ENCODE measurements at regions not wholly inside any gene's neighbourhood (a gene's known extent, or its start where the extent isn't known, plus 50 kb on each side); places are given as distances from the start of the nearest gene placed in this dataset.
"Not testable (repeated sequence)": the region's sequence is repeated elsewhere in the genome, so short reads cannot be mapped to it uniquely, and the experiment has no call there.

DNA sequence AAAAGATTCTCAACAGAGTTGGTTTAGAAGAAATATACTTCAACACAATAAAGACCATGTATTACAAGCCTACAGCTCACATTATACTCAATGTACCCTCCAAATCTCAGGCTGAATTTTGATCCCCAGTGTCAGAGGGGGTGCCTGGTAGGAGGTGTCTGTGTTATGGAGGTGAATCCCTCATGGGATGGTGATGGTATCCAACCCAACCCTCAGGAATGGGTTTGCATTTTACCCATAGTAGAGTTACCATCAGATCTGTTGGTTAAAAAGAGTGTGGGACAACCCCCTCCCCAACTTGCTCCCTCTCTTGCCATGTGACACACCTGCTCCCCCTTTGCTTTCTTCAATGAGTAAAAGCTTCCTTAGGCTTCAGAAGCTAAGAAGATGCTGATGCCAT lies 205.5 kb downstream of the POTEM start:
- DNase-seq = not testable (repeated sequence)

DNA sequence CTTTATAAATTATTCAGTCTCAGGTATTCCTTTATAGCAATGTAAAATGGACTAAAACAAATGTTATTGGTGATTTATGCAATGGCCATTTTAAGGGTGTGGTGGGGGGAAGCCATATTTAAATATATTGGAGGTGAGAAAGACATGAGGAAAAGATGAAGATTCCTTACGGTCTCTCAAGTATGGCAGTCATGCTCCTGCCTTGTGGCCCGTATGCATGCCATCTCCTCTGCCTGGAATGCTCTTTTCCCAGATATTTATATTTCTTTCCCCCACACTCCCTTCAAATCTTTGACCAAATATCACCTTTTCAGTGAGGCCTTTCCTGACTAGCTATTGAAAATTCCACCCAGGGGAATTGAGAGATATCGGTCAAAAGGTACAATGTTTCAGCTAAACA lies 206.0 kb downstream of the POTEM start:
- not testable (repeated sequence) for DNase-seq

- not testable (repeated sequence) for DNase-seq
These were observed 210.2 kb downstream of the POTEM start for GRCh38 chr14:19177435-19177834.

GRCh38 chr14:19180297-19180696 lies 213.1 kb downstream of the POTEM start:
- not testable (repeated sequence) for DNase-seq

DNA sequence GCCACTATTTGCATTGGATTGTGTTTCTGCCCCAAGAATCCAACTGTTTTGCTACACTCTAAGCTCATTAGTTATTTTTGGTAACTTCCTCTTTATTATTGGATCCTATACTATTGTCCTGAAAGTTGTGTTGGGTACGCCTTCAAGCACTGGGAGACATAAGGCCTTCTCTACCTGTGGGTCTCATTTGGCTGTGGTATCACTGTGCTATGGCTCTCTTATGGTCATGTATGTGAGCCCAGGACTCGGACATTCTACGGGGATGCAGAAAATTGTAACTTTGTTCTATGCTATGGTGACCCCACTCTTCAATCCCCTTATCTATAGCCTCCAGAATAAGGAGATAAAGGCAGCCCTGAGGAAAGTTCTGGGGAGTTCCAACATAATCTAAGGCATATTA lies 213.6 kb downstream of the POTEM start:
- not testable (repeated sequence) for DNase-seq

GRCh38 chr14:19195146-19195545 lies 227.9 kb downstream of the POTEM start:
- not testable (repeated sequence) for DNase-seq

DNA sequence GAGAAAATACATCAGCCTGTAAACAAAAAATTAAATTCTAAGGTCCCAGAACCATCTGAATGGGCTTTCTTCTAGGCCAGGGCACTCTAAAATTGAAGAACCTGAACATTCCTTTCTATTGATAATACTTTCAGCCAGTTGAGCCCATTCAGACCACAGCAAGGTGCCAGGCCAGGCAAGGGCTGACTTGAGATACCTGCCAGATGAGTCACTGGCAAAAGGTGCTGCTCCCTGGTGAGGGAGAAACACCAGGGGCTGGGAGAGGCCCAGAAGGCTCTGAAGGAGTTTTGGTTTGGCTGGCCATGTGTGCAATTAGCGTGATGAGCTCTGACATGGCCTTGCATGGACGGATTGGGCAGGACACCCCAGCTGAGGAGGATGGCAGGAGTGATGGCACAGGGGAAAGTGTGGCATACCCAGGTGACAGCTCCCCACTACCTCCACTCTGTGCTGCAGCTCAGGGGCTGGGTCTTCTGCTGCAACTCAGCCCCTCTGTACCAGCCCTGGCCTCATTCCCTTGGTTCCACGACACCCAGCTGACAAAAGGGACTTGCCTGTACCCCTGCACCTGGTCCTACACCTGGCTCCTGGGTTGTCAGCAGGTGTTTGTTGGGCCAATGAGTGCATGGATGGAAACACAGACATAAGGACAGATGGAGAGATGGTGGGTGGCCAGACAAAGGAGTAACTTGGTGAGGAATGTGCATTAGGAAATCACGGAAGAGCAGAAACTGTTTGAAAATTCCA lies 230.4 kb downstream of the POTEM start:
- not testable (repeated sequence) for DNase-seq

- not testable (repeated sequence) for DNase-seq
These were observed 231.1 kb downstream of the POTEM start for GRCh38 chr14:19198341-19198740.

DNA sequence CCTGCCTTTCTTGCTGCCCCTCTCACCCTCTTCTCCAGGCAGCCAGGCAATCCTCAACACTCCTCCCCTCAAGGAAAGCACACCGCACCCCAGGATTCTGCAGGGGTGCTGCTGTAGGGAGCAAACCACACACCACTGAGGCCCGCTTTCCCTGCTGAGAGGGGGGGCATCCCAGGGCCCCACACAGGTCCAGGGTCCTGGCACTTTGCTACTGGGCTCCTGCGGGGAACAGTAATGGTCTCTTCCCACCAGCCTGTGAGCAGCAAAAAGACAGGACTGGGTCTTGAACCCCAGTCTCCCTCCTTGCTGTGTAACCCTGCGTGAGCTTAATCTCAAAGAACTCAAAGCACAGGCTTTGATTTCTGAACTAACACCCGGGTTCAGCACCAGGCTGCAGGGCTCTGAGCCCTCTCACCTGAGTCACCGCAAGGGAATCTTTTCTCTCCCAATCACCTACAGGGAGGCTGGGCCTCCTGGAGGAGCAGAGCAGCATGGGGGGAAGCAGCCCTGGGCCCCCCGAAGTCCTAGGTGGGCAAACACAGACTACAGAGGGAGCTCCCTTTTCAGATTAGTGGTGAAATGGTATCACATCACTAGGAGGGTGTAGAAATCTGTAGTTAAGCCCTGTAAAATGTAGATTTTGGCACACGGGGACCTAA lies 232.6 kb downstream of the POTEG start:
- not testable (repeated sequence) for DNase-seq

- DNase-seq = not testable (repeated sequence)
These were observed 232.1 kb downstream of the POTEG start for GRCh38 chr14:19202053-19202442.

DNA sequence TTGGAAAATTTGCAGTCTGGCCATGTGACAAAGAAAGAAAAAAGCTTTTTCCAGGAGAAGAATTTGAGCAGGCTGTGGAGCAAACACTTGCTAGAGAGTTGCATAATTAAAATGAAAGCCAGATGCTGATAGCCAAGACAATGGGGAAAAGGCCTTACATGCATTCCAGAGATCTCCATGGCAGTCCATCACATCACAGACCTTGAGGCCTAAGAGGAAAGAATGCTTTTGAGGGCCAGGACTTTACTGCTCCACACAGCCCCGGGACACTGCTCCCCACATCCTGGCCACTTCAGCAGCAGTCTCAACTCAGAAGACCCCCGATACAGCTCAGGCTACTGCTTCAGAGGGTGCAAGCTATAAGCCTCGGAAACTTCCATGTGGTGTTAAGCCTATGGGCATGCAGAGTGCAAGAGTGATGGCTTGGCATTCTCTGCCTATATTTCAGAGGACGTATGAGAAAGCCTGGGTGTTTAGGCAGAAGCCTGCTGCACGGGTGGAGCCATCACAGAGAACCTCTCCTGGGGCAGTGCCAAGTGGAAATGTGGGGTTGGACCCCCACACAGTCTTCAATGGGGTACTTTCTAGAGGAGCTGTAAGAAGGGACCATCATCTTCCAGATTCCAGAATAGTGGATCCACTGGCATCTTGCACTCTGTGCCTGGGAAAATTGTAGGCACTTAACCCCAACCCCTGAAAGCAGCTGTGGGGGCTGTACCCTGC lies 230.7 kb downstream of the POTEG start:
- DNase-seq = not testable (repeated sequence)

DNA sequence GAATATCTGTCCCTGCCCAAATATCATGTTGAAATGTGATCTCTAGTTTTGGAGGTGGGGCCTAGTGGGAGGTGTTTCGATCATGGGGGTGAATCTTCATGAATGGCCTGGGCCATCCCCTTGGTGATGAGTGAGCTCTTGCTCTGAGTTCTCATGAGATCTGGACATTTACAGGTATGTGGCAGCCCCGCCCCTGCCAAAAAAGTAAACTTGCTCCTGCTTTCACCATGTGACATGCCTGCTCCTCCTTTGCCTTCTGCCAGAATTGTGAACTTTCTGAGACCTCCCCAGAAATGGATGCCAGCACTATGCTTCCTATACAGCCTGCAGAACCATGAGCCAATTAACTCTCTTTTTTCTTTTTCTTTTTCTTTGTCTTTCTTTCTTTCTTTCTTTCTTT lies 229.3 kb downstream of the POTEG start:
- DNase-seq = not testable (repeated sequence)

GRCh38 chr14:19216480-19216879 lies 217.7 kb downstream of the POTEG start:
- not testable (repeated sequence) for DNase-seq

DNA sequence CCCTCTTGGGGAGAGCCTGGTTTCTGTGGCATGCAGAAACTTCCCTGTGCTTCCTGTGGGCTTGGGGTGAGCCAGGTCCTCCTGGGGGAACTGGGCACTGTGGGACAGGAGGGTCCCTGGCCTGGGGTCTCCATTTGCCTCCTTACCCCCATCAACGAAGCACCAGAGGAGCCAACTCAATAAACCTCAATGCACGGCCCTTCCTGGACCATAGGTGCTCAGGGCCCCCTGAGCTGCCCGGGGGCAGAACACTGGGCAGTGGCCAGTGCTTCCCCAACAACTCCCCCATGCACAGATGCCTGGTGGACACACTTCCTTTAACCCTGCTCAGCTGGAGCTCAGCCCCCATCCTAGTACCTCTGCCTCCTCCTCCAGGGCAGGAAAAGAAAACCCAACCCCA lies 214.7 kb downstream of the POTEG start:
- not testable (repeated sequence) for DNase-seq

GRCh38 chr14:19231421-19231820 lies 202.7 kb downstream of the POTEG start:
- not testable (repeated sequence) for DNase-seq

DNA sequence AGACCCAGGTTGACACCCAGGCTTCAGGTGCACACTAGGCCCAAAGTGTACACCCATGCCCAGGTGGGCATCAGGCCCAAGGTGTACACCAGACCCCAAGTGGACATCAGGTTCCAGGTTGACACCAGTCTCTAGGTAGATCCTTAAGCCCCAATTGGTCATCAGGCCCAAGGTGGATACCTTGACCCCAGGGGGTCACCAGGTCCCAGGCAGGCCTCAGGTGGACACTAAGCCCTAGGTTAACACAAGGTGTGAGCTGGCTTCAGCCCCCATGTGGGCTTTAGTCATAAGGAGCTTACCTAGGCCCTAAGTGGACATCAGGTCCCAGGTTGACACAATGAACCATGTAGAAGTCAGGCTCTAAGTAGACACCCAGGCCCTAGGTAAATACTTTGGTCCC lies 200.1 kb downstream of the POTEG start:
- DNase-seq = not testable (repeated sequence)

DNA sequence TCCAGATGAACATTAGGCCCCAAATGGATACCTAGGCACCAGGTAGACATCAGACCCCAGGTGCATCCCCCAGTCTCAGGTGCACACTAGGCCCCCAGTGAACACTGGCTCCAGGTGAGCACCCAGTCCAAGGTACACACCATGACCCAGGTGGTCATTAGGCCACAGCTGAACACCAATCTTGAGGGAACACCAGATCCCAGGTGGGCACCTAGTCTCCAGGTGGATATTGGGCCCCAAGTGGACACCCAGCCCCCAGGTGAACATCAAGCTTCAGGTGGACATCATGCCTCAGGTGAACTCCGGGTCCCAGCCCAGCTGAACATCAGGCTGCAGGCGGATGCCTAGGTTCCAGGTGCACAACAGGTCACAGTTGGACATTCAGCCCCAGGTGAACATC lies 196.5 kb downstream of the POTEG start:
- DNase-seq = not testable (repeated sequence)

DNA sequence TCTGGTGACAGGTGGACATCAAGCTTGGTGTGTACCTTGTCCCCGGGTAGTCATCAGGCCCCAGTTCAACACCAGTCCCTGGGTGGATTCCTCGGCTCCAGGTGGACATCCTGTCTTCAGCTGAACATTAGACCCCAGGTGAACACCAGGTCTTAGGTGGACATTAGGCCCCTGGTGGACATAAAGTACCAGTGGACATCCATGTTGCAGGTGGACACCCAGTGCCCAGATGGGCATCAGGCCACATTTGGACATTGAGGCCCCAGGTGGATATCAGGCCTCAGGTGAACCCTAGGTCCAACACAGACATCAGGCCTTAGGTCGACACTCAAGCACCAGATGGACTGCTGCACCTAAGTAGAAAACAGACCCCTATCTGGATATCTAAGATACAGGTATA lies 195.6 kb downstream of the POTEG start:
- not testable (repeated sequence) for DNase-seq

DNA sequence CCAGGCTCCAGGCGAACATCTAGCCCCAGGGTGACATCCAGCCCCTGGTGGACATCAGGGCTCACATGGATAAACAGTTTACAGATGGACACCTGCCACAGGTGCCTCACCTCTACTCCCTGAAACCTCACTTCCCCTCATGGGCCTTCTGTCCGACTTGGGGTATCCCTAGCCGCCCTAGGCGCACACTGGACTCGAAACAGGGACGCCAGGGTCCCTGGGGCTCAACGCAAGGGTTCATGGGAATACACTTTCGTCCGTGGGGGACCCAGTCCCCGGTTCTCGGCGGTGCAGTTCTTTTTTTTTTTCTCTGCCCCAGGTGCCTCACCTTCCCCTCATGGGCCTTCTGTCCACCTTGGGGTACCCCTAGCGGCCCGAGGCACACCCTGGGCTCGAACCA lies 194.2 kb downstream of the POTEG start:
- DNase-seq = not testable (repeated sequence)

GRCh38 chr14:19240387-19240786 lies 193.8 kb downstream of the POTEG start:
- DNase-seq = not testable (repeated sequence)

DNA sequence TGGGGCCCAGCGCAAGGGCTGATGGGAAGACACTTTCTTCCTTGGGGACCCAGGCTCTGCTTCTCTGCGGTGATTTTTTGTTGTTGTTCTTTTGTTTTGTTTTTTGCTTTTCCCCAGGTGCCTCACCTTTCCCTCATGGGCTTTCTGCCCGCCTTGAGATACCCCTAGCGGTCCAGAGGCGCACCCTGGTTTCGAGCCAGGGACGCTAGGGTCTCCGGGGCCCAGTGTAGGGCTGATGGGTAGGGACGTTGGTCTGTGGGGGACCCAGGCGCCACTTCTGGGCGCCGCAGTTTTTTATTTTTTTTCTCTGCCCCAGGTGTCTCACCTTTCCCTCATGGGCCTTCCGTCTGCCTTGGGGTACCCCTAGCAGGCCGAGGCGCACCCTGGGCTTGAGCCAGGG lies 192.7 kb downstream of the POTEG start:
- DNase-seq = not testable (repeated sequence)

DNA sequence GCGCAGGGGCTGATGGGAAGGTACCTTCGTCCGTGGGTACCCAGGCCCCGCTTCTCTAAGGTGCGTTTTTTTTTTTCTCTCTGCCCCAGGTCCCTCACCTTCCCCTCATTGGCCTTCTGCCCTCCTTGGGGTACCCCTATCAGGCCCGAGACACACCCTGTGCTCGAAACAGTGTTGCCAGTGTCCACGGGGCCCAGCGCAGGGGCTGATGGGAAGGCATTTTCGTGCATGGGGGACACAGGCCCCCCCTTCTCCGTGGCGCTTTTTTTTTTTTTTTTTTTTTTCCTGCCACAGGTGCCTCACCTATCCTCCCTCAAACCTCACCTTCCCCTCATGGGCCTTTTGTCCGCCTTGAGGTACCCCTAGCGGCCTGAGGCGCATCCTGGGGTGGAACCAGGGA lies 191.6 kb downstream of the POTEG start:
- DNase-seq = not testable (repeated sequence)

DNA sequence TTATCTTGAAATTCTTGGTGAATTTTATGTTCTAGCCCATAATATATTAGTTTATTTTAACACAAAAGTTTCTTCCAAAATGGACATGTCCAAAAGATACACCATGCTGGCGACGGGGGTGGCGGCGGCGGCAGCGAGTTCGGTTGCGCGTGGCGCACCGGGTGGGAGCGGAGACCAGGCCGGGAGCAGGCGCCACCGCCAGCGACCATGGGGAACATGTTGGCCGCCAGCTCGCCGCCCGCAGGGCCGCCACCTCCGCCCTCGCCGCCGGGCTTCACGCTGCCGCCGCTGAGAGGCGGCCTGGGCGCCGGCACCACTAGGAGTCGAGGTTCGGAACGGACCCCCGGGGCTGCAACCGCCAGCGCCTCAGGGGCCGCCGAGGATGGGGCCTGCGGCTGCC lies 167.2 kb downstream of the POTEG start:
- DNase-seq = not testable (repeated sequence)

All from T-helper 1 cell (primary cell).